ENCODE measurements at regions not wholly inside any gene's neighbourhood (a gene's known extent, or its start where the extent isn't known, plus 50 kb on each side); places are given as distances from the start of the nearest gene placed in this dataset.

GRCh38 chr12:19959353-19959752 lies 409.0 kb upstream of the PDE3A start:
- TF ChIP-seq, protein P1, sequence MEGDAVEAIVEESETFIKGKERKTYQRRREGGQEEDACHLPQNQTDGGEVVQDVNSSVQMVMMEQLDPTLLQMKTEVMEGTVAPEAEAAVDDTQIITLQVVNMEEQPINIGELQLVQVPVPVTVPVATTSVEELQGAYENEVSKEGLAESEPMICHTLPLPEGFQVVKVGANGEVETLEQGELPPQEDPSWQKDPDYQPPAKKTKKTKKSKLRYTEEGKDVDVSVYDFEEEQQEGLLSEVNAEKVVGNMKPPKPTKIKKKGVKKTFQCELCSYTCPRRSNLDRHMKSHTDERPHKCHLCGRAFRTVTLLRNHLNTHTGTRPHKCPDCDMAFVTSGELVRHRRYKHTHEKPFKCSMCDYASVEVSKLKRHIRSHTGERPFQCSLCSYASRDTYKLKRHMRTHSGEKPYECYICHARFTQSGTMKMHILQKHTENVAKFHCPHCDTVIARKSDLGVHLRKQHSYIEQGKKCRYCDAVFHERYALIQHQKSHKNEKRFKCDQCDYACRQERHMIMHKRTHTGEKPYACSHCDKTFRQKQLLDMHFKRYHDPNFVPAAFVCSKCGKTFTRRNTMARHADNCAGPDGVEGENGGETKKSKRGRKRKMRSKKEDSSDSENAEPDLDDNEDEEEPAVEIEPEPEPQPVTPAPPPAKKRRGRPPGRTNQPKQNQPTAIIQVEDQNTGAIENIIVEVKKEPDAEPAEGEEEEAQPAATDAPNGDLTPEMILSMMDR (IDR thresholded peaks at IDR 0.05): no peak
- TF ChIP-seq POLR2A (IDR thresholded peaks at IDR 0.05): no peak
- no peak for TF ChIP-seq EP300 (IDR thresholded peaks at IDR 0.05)

All from suprapubic skin (tissue), 3 donors.